Tongue (tissue), 1 donor: ENCODE measurements at regions not wholly inside any gene's neighbourhood (a gene's known extent, or its start where the extent isn't known, plus 50 kb on each side); places are given as distances from the start of the nearest gene placed in this dataset.

ENCODE experiments used
- DNase-seq: peaks from one replicate; pipeline ENCODE4 v3.0.0-alpha.2; 2015

DNA sequence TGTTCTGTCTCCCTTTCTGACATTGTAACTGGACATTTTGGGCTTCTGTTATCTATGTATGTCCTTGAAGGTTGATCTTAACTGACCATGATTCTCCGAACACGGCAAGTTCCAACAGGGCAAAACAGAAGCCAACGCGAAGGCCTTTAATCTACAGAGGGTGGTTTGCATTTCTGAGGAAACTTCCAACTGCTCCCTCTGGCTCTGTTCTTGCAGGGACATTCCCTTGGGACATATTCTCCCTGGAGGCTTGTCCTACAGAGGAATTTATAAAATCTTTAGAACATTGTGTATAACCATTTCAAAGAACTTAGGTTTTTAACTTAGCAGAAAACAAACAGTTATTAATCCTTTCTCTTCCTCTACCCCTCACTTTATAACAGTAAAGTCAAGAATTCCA is 189.0 kb upstream of the CDYL start:
- no peak for DNase-seq

GRCh38 chr6:4586469-4586859 is 189.7 kb upstream of the CDYL start:
- DNase-seq = no peak

DNA sequence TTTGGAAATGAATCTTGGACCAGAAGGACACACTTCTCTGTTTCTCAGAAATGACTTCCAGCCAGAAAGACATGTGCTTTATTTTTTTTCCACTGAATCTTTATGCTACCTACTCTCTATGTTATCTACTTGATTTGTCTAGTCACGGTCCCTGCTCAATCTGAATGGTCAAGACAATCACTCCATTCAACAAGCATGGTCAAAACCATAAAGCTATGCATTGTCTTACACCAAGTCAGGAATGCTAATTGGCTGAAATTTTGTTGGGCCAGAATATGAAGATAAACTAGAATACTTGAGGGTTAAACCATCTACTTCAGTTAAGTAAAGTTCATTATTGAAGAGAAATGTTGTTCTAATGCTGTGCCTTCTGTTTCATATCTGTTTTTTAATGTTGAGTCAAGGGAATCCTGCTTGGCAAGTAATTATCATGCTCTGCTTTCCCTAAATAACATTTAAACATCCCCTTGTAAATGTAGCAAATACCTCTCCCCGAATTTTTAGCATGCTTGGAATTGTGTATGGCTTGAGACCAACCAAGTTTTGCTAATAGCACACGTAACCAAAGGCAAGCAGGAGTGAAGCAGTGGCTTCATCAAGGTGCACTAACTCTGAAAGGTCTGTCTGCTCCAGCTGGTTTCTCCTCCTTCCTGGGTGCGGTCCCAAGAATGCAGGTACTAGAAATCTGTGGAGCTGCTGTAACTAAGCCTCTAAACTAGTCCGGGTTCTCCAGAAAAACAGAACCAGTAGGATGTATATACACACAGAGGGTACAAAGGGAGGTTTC is 190.3 kb upstream of the CDYL start:
- no peak for DNase-seq

DNA sequence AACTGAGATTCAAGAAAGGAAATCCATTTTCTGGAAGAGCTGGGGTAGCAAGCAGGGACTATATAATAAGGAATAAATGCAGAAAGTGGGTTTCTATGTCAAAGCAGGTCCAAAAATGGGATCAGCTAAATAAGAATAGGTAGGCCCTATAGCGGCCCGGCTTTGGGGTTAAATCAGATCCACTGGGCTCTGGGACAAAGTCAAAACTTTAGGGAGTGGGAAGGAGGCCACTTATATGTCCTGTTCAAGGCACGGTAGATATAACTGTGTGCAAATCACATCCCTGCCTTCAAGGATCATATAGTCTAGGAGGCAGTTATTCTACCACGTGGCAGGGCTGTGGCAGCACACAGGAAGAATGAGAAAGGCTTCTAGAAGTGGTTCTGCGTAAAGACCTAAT is 191.4 kb upstream of the CDYL start:
- no peak for DNase-seq

DNA sequence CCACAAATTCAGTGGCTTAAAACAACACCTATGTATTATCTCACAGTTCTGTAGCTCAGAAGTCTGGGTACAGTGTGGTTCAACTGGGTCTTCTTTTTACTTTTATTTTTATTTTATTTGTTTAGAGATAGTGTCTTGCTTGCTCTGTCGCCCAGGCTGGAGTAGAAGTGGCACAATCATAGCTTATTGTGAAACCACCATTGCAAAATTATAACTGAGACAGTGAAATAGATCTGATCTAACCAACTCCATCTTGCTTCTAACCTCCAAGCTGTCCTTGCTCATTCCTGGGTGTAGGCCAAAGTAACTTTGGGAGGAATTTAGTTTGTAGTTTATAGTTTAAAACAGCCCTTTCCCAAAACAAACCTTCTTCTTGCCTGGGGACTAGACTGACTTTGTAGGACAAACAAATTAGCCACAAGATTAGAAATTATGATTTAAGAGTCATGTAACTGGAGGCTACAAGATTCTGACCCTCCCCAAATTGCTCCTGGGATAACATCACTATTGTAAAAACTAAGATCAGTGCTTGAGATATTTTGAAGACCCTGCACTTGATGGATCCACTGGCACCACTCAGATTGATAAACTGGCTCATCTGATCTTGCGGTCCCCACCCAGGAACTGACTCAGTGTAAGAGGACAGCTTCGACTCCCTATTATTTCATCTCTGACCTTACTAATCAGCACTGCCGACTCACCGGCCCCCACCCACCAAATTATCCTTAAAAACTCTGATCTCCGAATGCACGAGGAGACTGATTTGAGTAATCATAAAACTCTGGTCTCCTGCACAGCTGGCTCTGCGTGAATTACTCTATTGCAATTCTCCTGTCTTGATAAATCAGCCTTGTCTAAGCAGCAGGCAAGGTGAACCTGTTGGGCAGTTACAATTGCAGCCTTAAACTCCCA is 193.4 kb upstream of the CDYL start:
- no peak for DNase-seq

- no peak for DNase-seq
These were observed 194.5 kb upstream of the CDYL start for GRCh38 chr6:4581468-4582385.

GRCh38 chr6:4580361-4580760 is 195.8 kb upstream of the CDYL start:
- no peak for DNase-seq

GRCh38 chr6:4577406-4577805 is 198.8 kb upstream of the CDYL start:
- DNase-seq = peak; percentile 91

- DNase-seq = no peak
These were observed 200.5 kb upstream of the CDYL start for GRCh38 chr6:4575714-4576113.

DNA sequence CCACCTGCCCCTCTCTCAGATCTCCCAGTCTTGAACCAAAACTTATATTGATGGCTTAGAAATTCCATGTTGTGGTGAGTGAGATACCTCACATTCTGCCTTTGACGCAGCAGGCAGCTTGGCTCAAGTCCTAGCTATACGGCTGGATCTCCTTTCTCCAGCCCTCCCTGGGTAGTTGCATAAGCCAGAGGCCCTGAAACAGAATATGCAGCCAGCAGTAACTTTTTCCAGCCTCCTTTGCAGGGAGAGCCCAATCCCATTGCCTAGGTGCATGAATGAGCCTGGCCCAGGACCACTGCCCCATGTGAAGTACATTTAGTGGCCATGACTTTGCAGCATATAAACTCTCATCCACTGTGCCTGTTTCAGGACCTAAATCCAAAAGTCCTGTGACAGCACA is 202.2 kb upstream of the CDYL start:
- DNase-seq = peak; percentile 82

- DNase-seq = no peak
These were observed 205.2 kb upstream of the CDYL start for GRCh38 chr6:4571011-4571410.

DNA sequence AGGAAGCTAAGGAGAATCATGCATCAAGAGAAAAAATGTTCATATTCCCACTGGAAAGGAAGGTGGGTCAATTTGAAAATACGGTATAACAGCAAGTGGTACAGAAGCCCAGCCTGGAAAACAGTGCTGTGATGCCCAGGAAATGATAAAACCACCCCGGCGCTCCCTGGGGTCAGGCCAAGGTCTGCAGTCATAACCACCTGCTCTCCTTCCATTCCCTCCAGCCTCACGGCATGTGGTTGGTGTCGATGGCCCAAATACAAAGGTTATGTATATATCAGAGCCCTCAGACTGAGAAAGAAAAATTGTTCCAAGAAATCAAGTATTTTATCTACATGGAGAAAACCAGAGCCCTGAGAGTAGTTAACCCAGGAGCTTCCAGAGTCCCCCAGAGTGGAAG is 208.1 kb upstream of the CDYL start:
- no peak for DNase-seq

DNA sequence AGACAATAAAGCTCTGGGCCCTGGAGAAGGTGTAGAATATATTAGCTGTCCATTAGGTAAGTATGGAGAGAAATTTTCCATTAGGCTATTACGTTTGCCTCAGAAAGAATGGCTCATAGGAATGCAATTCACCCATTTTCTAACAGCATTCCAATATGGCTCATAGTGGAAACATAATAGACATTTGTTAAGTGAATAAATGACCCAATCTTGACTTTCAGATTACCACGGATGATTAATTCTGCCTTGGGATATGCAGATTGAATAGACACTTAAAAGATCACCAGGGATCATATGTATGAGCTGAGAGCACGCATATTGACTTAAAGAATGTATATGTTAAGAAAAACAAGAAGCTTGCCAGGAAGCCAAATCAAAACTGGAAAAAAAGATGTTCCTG is 209.1 kb upstream of the CDYL start:
- no peak for DNase-seq

- no peak for DNase-seq
These were observed 210.6 kb upstream of the CDYL start for GRCh38 chr6:4565301-4566250.

- peak; percentile 72 for DNase-seq
These were observed 211.4 kb upstream of the CDYL start for GRCh38 chr6:4564801-4565271.

DNA sequence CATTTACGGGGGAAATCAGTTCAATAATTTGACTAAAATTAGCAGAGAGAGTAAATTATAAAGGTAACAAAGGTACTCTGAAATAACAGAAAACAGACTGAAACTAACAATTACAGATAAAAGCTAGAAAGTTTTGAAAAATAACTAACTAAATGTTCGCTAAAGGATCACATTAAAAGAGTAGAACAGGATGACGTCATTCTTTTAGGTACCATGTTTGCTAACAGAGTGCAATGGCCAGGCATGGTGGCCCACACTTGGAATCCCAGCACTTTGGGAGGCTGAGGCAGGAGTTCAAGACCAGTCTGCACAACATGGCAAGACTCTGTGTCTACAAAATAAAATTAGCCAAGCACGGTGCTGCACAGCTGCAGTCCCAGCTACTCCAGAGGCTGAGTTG is 212.3 kb upstream of the CDYL start:
- DNase-seq = no peak

GRCh38 chr6:4563156-4563555 is 213.0 kb upstream of the CDYL start:
- peak; percentile 66 for DNase-seq

GRCh38 chr6:4561773-4562400 is 214.3 kb upstream of the CDYL start:
- no peak for DNase-seq

DNA sequence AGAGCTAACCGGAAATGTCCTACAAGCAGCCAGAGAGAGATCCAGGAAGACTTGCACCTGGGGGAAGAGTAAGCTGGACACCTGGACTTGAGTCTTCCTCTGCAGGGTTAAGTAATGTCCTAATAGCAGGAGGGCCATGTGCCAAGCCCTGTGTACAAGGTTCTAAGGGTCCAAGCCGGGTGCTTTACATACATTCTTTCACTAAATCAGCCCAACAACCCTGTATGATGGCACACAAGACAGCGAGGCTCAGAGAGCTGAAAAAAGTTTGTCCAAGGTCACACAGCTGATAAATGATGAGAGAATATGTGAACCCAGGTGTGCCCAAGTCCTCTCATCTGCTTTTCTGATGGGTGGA is 215.1 kb upstream of the CDYL start:
- no peak for DNase-seq

DNA sequence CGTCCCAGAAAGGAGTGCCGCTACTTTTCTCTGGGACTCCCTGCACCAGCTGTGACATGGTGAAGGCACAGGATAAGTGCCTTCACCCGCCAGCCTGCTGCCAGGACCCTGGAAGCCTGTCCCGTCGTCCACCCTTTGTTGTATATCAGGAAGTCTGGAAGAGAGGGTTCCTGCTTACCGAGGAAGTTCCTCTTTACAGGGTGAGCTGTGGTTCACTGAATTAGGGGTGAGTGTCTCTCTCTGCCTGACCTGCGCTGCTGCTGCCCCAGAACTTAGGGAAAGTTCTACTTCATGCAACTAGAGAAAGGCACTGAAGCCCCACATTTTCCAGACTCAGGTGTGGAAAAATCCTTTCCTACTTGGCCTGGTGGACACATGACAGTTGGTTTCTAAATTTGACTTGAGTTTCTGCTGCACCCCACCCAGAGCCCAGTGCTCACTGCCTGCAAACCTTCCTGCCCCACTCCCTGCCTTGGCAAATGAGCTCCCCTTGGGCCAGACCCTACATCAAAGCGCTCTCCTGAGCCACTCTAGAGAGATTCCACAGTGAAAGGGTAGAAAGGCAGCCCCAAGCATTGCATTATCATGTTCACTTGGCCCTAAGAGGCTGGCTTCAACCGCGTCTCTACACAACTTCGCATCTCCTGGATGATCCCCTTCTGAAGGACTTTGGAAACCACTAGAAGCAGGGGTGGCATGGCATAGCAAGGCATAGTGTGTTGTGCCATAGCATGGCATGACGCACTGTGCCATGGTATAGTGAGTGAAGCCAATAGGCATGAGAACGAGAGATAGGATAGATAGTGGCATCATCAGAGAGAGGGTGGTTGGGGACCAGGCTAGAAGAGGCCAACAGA is 215.8 kb upstream of the CDYL start:
- DNase-seq = no peak
